ENCODE measurements at regions not wholly inside any gene's neighbourhood (a gene's known extent, or its start where the extent isn't known, plus 50 kb on each side); places are given as distances from the start of the nearest gene placed in this dataset.
"Not testable (repeated sequence)": the region's sequence is repeated elsewhere in the genome, so short reads cannot be mapped to it uniquely, and the experiment has no call there.

- Histone ChIP-seq H3K4me2 (ENCODE audit: low read length) (no peak overlapping the region), H3K4ac (ENCODE audit: low read depth, low read length) (no peak overlapping the region), H3K27me3 (ENCODE audit: insufficient read depth, low read length, poor library complexity) (no peaks in the 10 kb centered on the region), H2BK15ac (replicated peaks; ENCODE audit: low read depth) (no peak overlapping the region), H4K8ac (ENCODE audit: low read depth, low read length) (no peak overlapping the region), H3K56ac (ENCODE audit: low read length) (no peak overlapping the region), H3K4me3 (ENCODE audit: low read length) (no peak overlapping the region), H3K36me3 (ENCODE audit: control insufficient read depth, insufficient read depth, low read length) (no peaks in the 10 kb centered on the region), H3K79me1 (ENCODE audit: low read length) (no peaks in the 10 kb centered on the region), H3K23ac (ENCODE audit: low read length) (no peak overlapping the region), H3K18ac (ENCODE audit: low read length) (no peak overlapping the region), H2AK5ac (ENCODE audit: low read length) (no peak overlapping the region), H3K79me2 (ENCODE audit: control insufficient read depth, insufficient read depth, low read length) (no peaks in the 10 kb centered on the region), H3K4me1 (ENCODE audit: control insufficient read depth, low read depth, low read length) (no peaks in the 10 kb centered on the region), H4K5ac (ENCODE audit: low read length) (no peak overlapping the region), H2BK120ac (ENCODE audit: low read depth, low read length) (no peak overlapping the region), H2BK5ac (ENCODE audit: low read length) (no peak overlapping the region), H3K27ac (ENCODE audit: low read depth, low read length) (no peak overlapping the region), H3K9ac (ENCODE audit: low read length) (no peak overlapping the region)
- WGBS (ENCODE audit: extremely low coverage, insufficient coverage, low lambda C conversion rate) = no CpG with 5 or more reads among the region's 7 CpGs
- DNase-seq = no peak
These were observed 228.8 kb downstream of the GATA3 start for GRCh38 chr10:8283166-8283905.

DNA sequence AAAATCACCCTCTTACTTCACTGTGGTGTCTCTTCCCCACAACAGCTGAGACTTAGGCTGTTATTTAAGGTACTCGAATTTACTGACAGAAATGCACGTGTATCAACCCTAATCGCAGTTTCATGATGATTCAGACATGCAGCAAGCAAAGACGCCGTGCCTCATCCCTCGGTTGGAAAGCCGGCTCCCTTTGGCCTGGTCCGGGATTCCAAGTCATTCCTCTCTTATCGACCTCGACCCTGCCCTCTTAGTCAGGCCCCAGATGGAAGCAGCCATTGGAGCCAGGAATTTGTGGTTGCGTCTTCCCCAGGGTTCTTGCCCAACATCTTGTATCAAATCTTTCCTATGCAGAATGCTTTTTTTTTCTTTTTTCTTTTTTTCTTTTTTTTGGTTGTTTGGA lies 229.5 kb downstream of the GATA3 start:
- H3K36me3 ChIP-seq (ENCODE audit: control insufficient read depth, insufficient read depth, low read length) = no peaks in the 10 kb centered on the region
- H3K27ac ChIP-seq (ENCODE audit: low read depth, low read length) = no peak overlapping the region
- H4K8ac ChIP-seq (ENCODE audit: low read depth, low read length) = no peak overlapping the region
- no peak overlapping the region for H4K5ac ChIP-seq (ENCODE audit: low read length)
- H3K4me2 ChIP-seq (ENCODE audit: low read length) = no peak overlapping the region
- H3K9ac ChIP-seq (ENCODE audit: low read length) = no peak overlapping the region
- H2BK15ac ChIP-seq (replicated peaks; ENCODE audit: low read depth) = no peak overlapping the region
- no peak overlapping the region for H2BK5ac ChIP-seq (ENCODE audit: low read length)
- no peak overlapping the region for H3K18ac ChIP-seq (ENCODE audit: low read length)
- no peaks in the 10 kb centered on the region for H3K27me3 ChIP-seq (ENCODE audit: insufficient read depth, low read length, poor library complexity)
- no peak overlapping the region for H3K23ac ChIP-seq (ENCODE audit: low read length)
- H3K56ac ChIP-seq (ENCODE audit: low read length) = no peak overlapping the region
- no peak overlapping the region for H3K4ac ChIP-seq (ENCODE audit: low read depth, low read length)
- no CpG with 5 or more reads among the region's 11 CpGs for WGBS (ENCODE audit: extremely low coverage, insufficient coverage, low lambda C conversion rate)
- H3K4me3 ChIP-seq (ENCODE audit: low read length) = no peak overlapping the region
- no peak overlapping the region for H2AK5ac ChIP-seq (ENCODE audit: low read length)
- no peak overlapping the region for H2BK120ac ChIP-seq (ENCODE audit: low read depth, low read length)
- no peak for DNase-seq
- no peaks in the 10 kb centered on the region for H3K79me1 ChIP-seq (ENCODE audit: low read length)
- H3K4me1 ChIP-seq (ENCODE audit: control insufficient read depth, low read depth, low read length) = no peaks in the 10 kb centered on the region
- no peaks in the 10 kb centered on the region for H3K79me2 ChIP-seq (ENCODE audit: control insufficient read depth, insufficient read depth, low read length)

DNA sequence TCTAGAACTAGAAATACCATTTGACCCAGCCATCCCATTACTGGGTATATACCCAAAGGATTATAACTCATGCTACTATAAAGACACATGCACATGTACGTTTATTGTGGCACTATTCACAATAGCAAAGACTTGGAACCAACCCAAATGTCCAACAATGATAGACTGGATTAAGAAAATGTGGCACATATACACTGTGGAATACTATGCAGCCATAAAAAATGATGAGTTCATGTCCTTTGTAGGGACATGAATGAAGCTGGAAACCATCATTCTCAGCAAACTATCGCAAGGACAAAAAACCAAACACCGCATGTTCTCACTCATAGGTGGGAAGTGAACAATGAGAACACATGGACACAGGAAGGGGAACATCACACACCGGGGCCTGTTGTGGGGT lies 231.5 kb downstream of the GATA3 start:
- DNase-seq; H3K4ac ChIP-seq (ENCODE audit: low read depth, low read length); H2BK15ac ChIP-seq (replicated peaks; ENCODE audit: low read depth); H3K56ac ChIP-seq (ENCODE audit: low read length); H3K9ac ChIP-seq (ENCODE audit: low read length); H3K4me2 ChIP-seq (ENCODE audit: low read length); H3K36me3 ChIP-seq (ENCODE audit: control insufficient read depth, insufficient read depth, low read length); H3K18ac ChIP-seq (ENCODE audit: low read length); H3K79me2 ChIP-seq (ENCODE audit: control insufficient read depth, insufficient read depth, low read length); H2AK5ac ChIP-seq (ENCODE audit: low read length); H3K4me3 ChIP-seq (ENCODE audit: low read length); H3K23ac ChIP-seq (ENCODE audit: low read length); H4K5ac ChIP-seq (ENCODE audit: low read length); H3K79me1 ChIP-seq (ENCODE audit: low read length); H2BK5ac ChIP-seq (ENCODE audit: low read length); H2BK120ac ChIP-seq (ENCODE audit: low read depth, low read length); H4K8ac ChIP-seq (ENCODE audit: low read depth, low read length); H3K4me1 ChIP-seq (ENCODE audit: control insufficient read depth, low read depth, low read length); H3K27ac ChIP-seq (ENCODE audit: low read depth, low read length); H3K27me3 ChIP-seq (ENCODE audit: insufficient read depth, low read length, poor library complexity): not testable (repeated sequence)
- WGBS (ENCODE audit: extremely low coverage, insufficient coverage, low lambda C conversion rate) = no CpG with 5 or more reads among the region's 4 CpGs

DNA sequence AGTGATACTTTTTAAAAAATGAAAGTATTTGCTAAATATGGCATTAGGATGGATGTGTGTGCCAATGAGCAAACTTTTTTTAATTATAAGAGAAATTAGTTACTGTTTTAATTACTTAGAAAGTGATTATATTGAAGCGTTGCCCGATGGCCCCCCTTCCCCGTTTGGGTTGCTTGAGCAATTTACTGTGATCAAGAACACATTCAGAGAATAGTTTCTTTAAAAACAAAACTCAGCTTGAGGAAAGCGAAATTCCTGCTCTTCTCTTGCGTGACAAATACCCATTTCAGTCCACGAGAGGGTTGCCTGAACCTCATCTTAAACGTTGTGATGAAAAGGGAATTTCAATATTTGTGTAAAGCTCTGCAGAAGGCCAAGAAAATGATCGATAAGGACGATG lies 234.1 kb downstream of the GATA3 start:
- Histone ChIP-seq H3K56ac (ENCODE audit: low read length) (no peak overlapping the region), H3K18ac (ENCODE audit: low read length) (no peak overlapping the region), H2AK5ac (ENCODE audit: low read length) (no peak overlapping the region), H3K27me3 (ENCODE audit: insufficient read depth, low read length, poor library complexity) (no peaks in the 10 kb centered on the region), H3K4me3 (ENCODE audit: low read length) (no peak overlapping the region), H3K4ac (ENCODE audit: low read depth, low read length) (no peak overlapping the region), H3K4me1 (ENCODE audit: control insufficient read depth, low read depth, low read length) (peaks cover 2% of the 10 kb centered on the region), H3K27ac (ENCODE audit: low read depth, low read length) (no peak overlapping the region), H4K5ac (ENCODE audit: low read length) (no peak overlapping the region), H3K36me3 (ENCODE audit: control insufficient read depth, insufficient read depth, low read length) (no peaks in the 10 kb centered on the region), H3K79me1 (ENCODE audit: low read length) (no peaks in the 10 kb centered on the region), H3K4me2 (ENCODE audit: low read length) (no peak overlapping the region), H2BK120ac (ENCODE audit: low read depth, low read length) (no peak overlapping the region), H2BK15ac (replicated peaks; ENCODE audit: low read depth) (no peak overlapping the region), H3K23ac (ENCODE audit: low read length) (no peak overlapping the region), H2BK5ac (ENCODE audit: low read length) (no peak overlapping the region), H3K79me2 (ENCODE audit: control insufficient read depth, insufficient read depth, low read length) (no peaks in the 10 kb centered on the region), H4K8ac (ENCODE audit: low read depth, low read length) (no peak overlapping the region), H3K9ac (ENCODE audit: low read length) (no peak overlapping the region)
- WGBS (ENCODE audit: extremely low coverage, insufficient coverage, low lambda C conversion rate) = no CpG with 5 or more reads among the region's 9 CpGs
- no peak for DNase-seq

- H3K56ac ChIP-seq (ENCODE audit: low read length) = peak overlapping the region; percentile 35
- no peaks in the 10 kb centered on the region for H3K79me1 ChIP-seq (ENCODE audit: low read length)
- H3K27ac ChIP-seq (ENCODE audit: low read depth, low read length) = no peak overlapping the region
- H3K18ac ChIP-seq (ENCODE audit: low read length) = no peak overlapping the region
- no peak overlapping the region for H3K4me3 ChIP-seq (ENCODE audit: low read length)
- no peaks in the 10 kb centered on the region for H3K27me3 ChIP-seq (ENCODE audit: insufficient read depth, low read length, poor library complexity)
- H3K4ac ChIP-seq (ENCODE audit: low read depth, low read length) = no peak overlapping the region
- no peaks in the 10 kb centered on the region for H3K79me2 ChIP-seq (ENCODE audit: control insufficient read depth, insufficient read depth, low read length)
- peak; percentile 37 for DNase-seq
- no CpG with 5 or more reads among the region's 4 CpGs for WGBS (ENCODE audit: extremely low coverage, insufficient coverage, low lambda C conversion rate)
- H3K9ac ChIP-seq (ENCODE audit: low read length) = no peak overlapping the region
- no peak overlapping the region for H2BK5ac ChIP-seq (ENCODE audit: low read length)
- no peak overlapping the region for H4K5ac ChIP-seq (ENCODE audit: low read length)
- no peak overlapping the region for H4K8ac ChIP-seq (ENCODE audit: low read depth, low read length)
- H2BK15ac ChIP-seq (replicated peaks; ENCODE audit: low read depth) = no peak overlapping the region
- no peak overlapping the region for H2AK5ac ChIP-seq (ENCODE audit: low read length)
- H2BK120ac ChIP-seq (ENCODE audit: low read depth, low read length) = no peak overlapping the region
- peaks cover 2% of the 10 kb centered on the region for H3K4me1 ChIP-seq (ENCODE audit: control insufficient read depth, low read depth, low read length)
- no peak overlapping the region for H3K4me2 ChIP-seq (ENCODE audit: low read length)
- H3K36me3 ChIP-seq (ENCODE audit: control insufficient read depth, insufficient read depth, low read length) = no peaks in the 10 kb centered on the region
- H3K23ac ChIP-seq (ENCODE audit: low read length) = no peak overlapping the region
These were observed 234.9 kb downstream of the GATA3 start for GRCh38 chr10:8289186-8289924.

All from mesendoderm (in vitro differentiated cells).